H1 (cell line): ENCODE measurements at regions not wholly inside any gene's neighbourhood (a gene's known extent, or its start where the extent isn't known, plus 50 kb on each side); places are given as distances from the start of the nearest gene placed in this dataset.

Experiments
- ATF3 ChIP-seq: IDR thresholded peaks from 2 replicates; pipeline ENCODE4 v1.6.1; 2011; ENCODE audit warnings: low read depth, mild to moderate bottlenecking, low read length; ENCODE audit not compliant: insufficient read depth
- CEBPB ChIP-seq: IDR thresholded peaks from 2 replicates; pipeline ENCODE4 v1.6.1; 2012; ENCODE audit warnings: low read depth, low read length
- CTCF ChIP-seq, 3 experiments: IDR thresholded peaks; 1 replicate in 2 of 3; 2 replicates in 1 of 3; pipeline versions ENCODE4 v1.5.1 to v1.6.1; 2011; ENCODE audit warnings: low read length in 3 of 3, mild to moderate bottlenecking in 3 of 3, inconsistent platforms in 2 of 3, low read depth in 1 of 3, moderate library complexity in 1 of 3; ENCODE audit not compliant: insufficient read depth in 1 of 3; ENCODE audit errors: control extremely low read depth in 1 of 3
- FOSL1 ChIP-seq: IDR thresholded peaks from 2 replicates; pipeline ENCODE4 v1.6.1; 2011; ENCODE audit warnings: mild to moderate bottlenecking, low read depth, low read length, moderate library complexity; ENCODE audit not compliant: insufficient read depth
- HDAC6 ChIP-seq: IDR thresholded peaks from one replicate; pipeline ENCODE4 v1.7.1; 2012; ENCODE audit warnings: low read depth, mild to moderate bottlenecking, inconsistent platforms, low read length, moderate library complexity
- PHF8 ChIP-seq: fragments of 200-600 bp; sonication (generic); conservative IDR thresholded peaks from 2 replicates; pipeline ENCODE4 v1.7.1; 2012; ENCODE audit warnings: low read depth, mild to moderate bottlenecking, inconsistent platforms, low read length, moderate library complexity
- POLR2A ChIP-seq, 2 experiments: IDR thresholded peaks; 1 replicate in 1 of 2; 2 replicates in 1 of 2; pipeline ENCODE4 v1.6.1; 2011; ENCODE audit warnings: low read depth in 2 of 2, low read length in 2 of 2, mild to moderate bottlenecking in 2 of 2; ENCODE audit errors: control extremely low read depth in 1 of 2
- RNF2 ChIP-seq: fragments of 200-900, 300-1000 bp; sonication (generic); IDR thresholded peaks from 2 replicates; pipeline ENCODE4 v1.7.1; 2016; ENCODE audit warnings: borderline replicate concordance, low read depth, mild to moderate bottlenecking, antibody characterized with exemption, low read length; ENCODE audit not compliant: poor library complexity, severe bottlenecking; ENCODE audit errors: missing control alignments
- TAF1 ChIP-seq: IDR thresholded peaks from 2 replicates; pipeline ENCODE4 v1.6.1; 2011; ENCODE audit warnings: mild to moderate bottlenecking, low read depth, low read length
- TBP ChIP-seq: IDR thresholded peaks from 2 replicates; pipeline ENCODE4 v1.6.1; 2011; ENCODE audit warnings: low read depth, low read length, improper control_type of control experiment
- TEAD4 ChIP-seq: IDR thresholded peaks from 2 replicates; pipeline ENCODE4 v1.6.1; 2012; ENCODE audit warnings: low read depth, low read length, inconsistent platforms, mixed read lengths
- USF2 ChIP-seq: IDR thresholded peaks from 2 replicates; pipeline ENCODE4 v1.6.1; 2011; ENCODE audit warnings: low read length, improper control_type of control experiment

GRCh38 chr10:131812736-131813604, 87.8 kb upstream of the PPP2R2D start:
- TF ChIP-seq HDAC6: no peak
- no peak for TF ChIP-seq CTCF (IDR thresholded peaks at IDR 0.05; ENCODE audit: control extremely low read depth in 1 of 3, insufficient read depth in 1 of 3, low read depth in 1 of 3, low read length in 3 of 3)
- TF ChIP-seq POLR2A (IDR thresholded peaks at IDR 0.05; ENCODE audit: control extremely low read depth in 1 of 2, low read depth in 2 of 2, low read length in 2 of 2): no peak
- TF ChIP-seq TEAD4: no peak
- TF ChIP-seq FOSL1: no peak
- no peak for TF ChIP-seq USF2
- TF ChIP-seq CEBPB: no peak
- TF ChIP-seq PHF8: no peak
- no peak for TF ChIP-seq TAF1
- no peak for TF ChIP-seq ATF3
- no peak for TF ChIP-seq RNF2
- TF ChIP-seq TBP: no peak
